Caco-2 (cell line): ENCODE measurements at regions not wholly inside any gene's neighbourhood (a gene's known extent, or its start where the extent isn't known, plus 50 kb on each side); places are given as distances from the start of the nearest gene placed in this dataset.

ENCODE experiments used
- BruUV-seq: library from RNA; stranded (reverse); fragments of 400-500 nt; replicated peaks from 2 replicates; lab custom pipeline; 2021; lab: Mats Ljungman, UMichigan
- CTCF ChIA-PET: fragments of 300-600 bp; sonication (Branson Sonifier 250); formaldehyde crosslinking; loops from one replicate; lab custom pipeline; 2022; ENCODE audit warnings: antibody characterized with exemption; lab: Charles Lee
- POLR2A ChIA-PET: fragments of 300-600 bp; sonication (Branson Sonifier 250); formaldehyde crosslinking; loops from one replicate; lab custom pipeline; 2022; ENCODE audit warnings: antibody characterized with exemption; lab: Charles Lee
- DNase-seq, 2 experiments: peaks; one replicate each; pipeline versions ENCODE4 v3.0.0 to v3.0.0-alpha.2; 2020 to 2022
- H3K27me3 ChIP-seq: replicated peaks from 2 replicates; pipeline ENCODE4 v1.6.0; 2011; ENCODE audit warnings: low read length; ENCODE audit not compliant: control insufficient read depth, insufficient read depth
- H3K36me3 ChIP-seq: 2 replicates; pipeline ENCODE4 v1.5.1; 2011; ENCODE audit warnings: low read length; ENCODE audit not compliant: control insufficient read depth, insufficient read depth
- H3K4me1 ChIP-seq: fragments of 250-450 bp; sonication (Bioruptor Pico); 2 replicates; pipeline ENCODE4 v1.5.1; 2020; ENCODE audit warnings: mild to moderate bottlenecking
- H3K4me3 ChIP-seq: 2 replicates; pipeline ENCODE4 v1.5.1; 2011; ENCODE audit warnings: low read depth, mild to moderate bottlenecking, control low read depth, low read length
- H3K9me3 ChIP-seq: fragments of 250-450 bp; sonication (Bioruptor Pico); 2 replicates; pipeline ENCODE4 v1.5.1; 2020; ENCODE audit warnings: mild to moderate bottlenecking, moderate library complexity
- H3K27ac Mint-ChIP-seq: one replicate; pipeline ENCODE4 v1.8.0; 2022; ENCODE audit warnings: mixed read lengths; ENCODE audit not compliant: unreplicated experiment
- H3K27me3 Mint-ChIP-seq: one replicate; pipeline ENCODE4 v1.8.0; 2022; ENCODE audit warnings: mixed read lengths; ENCODE audit not compliant: insufficient read depth, unreplicated experiment
- H3K36me3 Mint-ChIP-seq: one replicate; pipeline ENCODE4 v1.8.0; 2022; ENCODE audit warnings: mild to moderate bottlenecking, mixed read lengths; ENCODE audit not compliant: insufficient read depth, unreplicated experiment
- H3K4me1 Mint-ChIP-seq: one replicate; pipeline ENCODE4 v1.8.0; 2022; ENCODE audit warnings: low read depth, mixed read lengths; ENCODE audit not compliant: unreplicated experiment
- H3K4me3 Mint-ChIP-seq: one replicate; pipeline ENCODE4 v1.8.0; 2022; ENCODE audit warnings: mild to moderate bottlenecking, moderate library complexity, mixed read lengths; ENCODE audit not compliant: unreplicated experiment
- H3K9me3 Mint-ChIP-seq: one replicate; pipeline ENCODE4 v1.8.0; 2022; ENCODE audit warnings: mixed read lengths; ENCODE audit not compliant: unreplicated experiment
- intact Hi-C: fragments of 100-400 bp; cut with micrococcal nuclease; formaldehyde crosslinking; loops from one replicate; pipeline ENCODE4 v1.10.0; 2022; ENCODE audit not compliant: unreplicated experiment
- TF ChIP-seq, protein P1 (sequence below), 2 experiments: fragments of 200-600 bp in 1 of 2; IDR thresholded peaks; 1 replicate in 1 of 2; 2 replicates in 1 of 2; pipeline versions ENCODE4 v1.5.1 to v1.8.0; 2011 to 2022; ENCODE audit warnings: antibody characterized with exemption in 1 of 2, control low read depth in 1 of 2, inconsistent platforms in 1 of 2, low read depth in 1 of 2, low read length in 1 of 2, mild to moderate bottlenecking in 1 of 2, moderate library complexity in 1 of 2; ENCODE audit not compliant: insufficient read depth in 1 of 2, severe bottlenecking in 1 of 2, unreplicated experiment in 1 of 2

DNA sequence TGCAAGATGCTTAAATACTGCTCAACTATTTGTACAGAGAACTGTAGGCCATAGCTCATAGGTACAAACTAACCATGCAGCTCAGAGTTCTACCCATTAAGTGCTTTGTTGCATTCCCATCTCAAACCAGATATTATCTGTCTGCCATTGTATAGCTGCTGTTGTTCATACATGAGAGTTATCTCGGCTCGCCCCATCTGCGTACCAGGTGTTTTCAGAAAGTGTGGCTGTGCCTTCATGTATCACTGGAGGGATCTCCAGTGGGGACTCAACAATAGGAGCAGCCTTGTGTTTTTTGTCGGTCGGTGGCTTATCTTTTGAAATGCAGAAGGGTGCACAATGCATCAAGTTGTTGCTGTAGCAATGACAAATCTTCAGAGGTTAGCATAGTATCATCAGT lies 678.3 kb downstream of the RERGL start:
- ChIA-PET CTCF (no interaction called here), POLR2A (no interaction called here)
- Histone ChIP-seq H3K4me3 (no peak overlapping the region), H3K4me1 (no peaks in the 10 kb centered on the region), H3K9me3 (peaks cover 3% of the 10 kb centered on the region; the same call in 1 of the 2 replicates), H3K36me3 (no peaks in the 10 kb centered on the region), H3K27me3 (no peaks in the 10 kb centered on the region)
- Mint-ChIP-seq H3K27ac (no peak overlapping the region), H3K4me3 (no peak overlapping the region), H3K27me3 (no peaks in the 10 kb centered on the region), H3K4me1 (no peaks in the 10 kb centered on the region), H3K36me3 (no peaks in the 10 kb centered on the region), H3K9me3 (peaks cover 18% of the 10 kb centered on the region)
- TF ChIP-seq, protein P1, sequence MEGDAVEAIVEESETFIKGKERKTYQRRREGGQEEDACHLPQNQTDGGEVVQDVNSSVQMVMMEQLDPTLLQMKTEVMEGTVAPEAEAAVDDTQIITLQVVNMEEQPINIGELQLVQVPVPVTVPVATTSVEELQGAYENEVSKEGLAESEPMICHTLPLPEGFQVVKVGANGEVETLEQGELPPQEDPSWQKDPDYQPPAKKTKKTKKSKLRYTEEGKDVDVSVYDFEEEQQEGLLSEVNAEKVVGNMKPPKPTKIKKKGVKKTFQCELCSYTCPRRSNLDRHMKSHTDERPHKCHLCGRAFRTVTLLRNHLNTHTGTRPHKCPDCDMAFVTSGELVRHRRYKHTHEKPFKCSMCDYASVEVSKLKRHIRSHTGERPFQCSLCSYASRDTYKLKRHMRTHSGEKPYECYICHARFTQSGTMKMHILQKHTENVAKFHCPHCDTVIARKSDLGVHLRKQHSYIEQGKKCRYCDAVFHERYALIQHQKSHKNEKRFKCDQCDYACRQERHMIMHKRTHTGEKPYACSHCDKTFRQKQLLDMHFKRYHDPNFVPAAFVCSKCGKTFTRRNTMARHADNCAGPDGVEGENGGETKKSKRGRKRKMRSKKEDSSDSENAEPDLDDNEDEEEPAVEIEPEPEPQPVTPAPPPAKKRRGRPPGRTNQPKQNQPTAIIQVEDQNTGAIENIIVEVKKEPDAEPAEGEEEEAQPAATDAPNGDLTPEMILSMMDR (IDR thresholded peaks at IDR 0.05; ENCODE audit: insufficient read depth in 1 of 2, low read depth in 1 of 2, low read length in 1 of 2, severe bottlenecking in 1 of 2, unreplicated experiment in 1 of 2): no peak
- no peak for DNase-seq
- BruUV-seq: no TSS peak
- intact Hi-C loops: no loop called here

DNA sequence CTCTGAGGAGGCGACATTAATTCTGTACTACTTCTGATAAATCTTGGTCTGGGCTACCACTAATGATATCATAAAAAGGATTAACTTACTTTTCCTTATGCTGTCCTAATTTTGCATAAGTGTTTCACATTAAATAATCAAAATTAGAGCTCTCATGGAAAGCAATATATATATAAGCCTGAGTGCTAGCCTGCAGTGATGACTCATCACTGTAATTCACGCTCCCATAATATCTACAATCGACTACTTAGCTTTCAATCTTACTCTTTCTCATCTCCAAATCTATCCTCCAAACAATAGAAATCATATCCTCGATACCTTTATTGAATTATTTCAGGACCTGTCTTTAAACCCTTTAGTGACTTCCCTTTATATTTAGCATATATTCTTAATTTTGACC lies 701.3 kb downstream of the RERGL start:
- Histone ChIP-seq H3K9me3 (no peaks in the 10 kb centered on the region; the same call in 1 of the 2 replicates), H3K4me1 (no peaks in the 10 kb centered on the region), H3K27me3 (no peaks in the 10 kb centered on the region), H3K4me3 (no peak overlapping the region), H3K36me3 (no peaks in the 10 kb centered on the region)
- intact Hi-C loops: no loop called here
- H3K9me3 Mint-ChIP-seq: peaks cover 2% of the 10 kb centered on the region
- DNase-seq: no peak
- no peak overlapping the region for H3K27ac Mint-ChIP-seq
- H3K36me3 Mint-ChIP-seq: no peaks in the 10 kb centered on the region
- H3K4me3 Mint-ChIP-seq: no peak overlapping the region
- CTCF ChIA-PET: no interaction called here
- POLR2A ChIA-PET: no interaction called here
- TF ChIP-seq, protein P1 (IDR thresholded peaks at IDR 0.05; ENCODE audit: insufficient read depth in 1 of 2, low read depth in 1 of 2, low read length in 1 of 2, severe bottlenecking in 1 of 2, unreplicated experiment in 1 of 2): no peak
- BruUV-seq: no TSS peak
- no peaks in the 10 kb centered on the region for H3K4me1 Mint-ChIP-seq
- no peaks in the 10 kb centered on the region for H3K27me3 Mint-ChIP-seq

DNA sequence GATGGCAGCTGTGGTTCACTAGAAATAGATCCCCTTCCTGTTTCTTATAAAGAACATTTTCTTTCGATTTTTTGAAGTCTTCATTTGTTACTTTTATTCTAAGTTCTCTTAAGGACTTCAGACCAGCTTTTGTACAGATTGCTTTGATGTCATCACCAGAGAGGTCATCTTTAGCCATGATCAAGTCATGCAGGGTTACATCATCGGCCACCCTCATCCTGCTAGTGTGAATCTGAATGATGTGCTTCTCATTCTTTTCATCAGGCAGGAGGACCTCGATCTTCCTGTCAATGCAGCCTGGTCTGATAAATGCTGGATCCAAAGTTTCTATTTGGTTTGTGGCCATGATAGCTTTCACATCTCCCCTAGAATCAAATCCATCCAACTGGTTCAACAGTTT lies 706.7 kb downstream of the RERGL start:
- Mint-ChIP-seq H3K27me3 (no peaks in the 10 kb centered on the region), H3K9me3 (no peaks in the 10 kb centered on the region), H3K36me3 (no peaks in the 10 kb centered on the region), H3K4me1 (no peaks in the 10 kb centered on the region), H3K27ac (no peak overlapping the region), H3K4me3 (no peak overlapping the region)
- intact Hi-C loops: no loop called here
- Histone ChIP-seq H3K9me3 (no peaks in the 10 kb centered on the region; the same call in 1 of the 2 replicates), H3K4me3 (no peak overlapping the region), H3K4me1 (no peaks in the 10 kb centered on the region), H3K27me3 (no peaks in the 10 kb centered on the region), H3K36me3 (no peaks in the 10 kb centered on the region)
- POLR2A ChIA-PET: no interaction called here
- DNase-seq: no peak
- CTCF ChIA-PET: no interaction called here
- no TSS peak for BruUV-seq
- TF ChIP-seq, protein P1 (IDR thresholded peaks at IDR 0.05; ENCODE audit: insufficient read depth in 1 of 2, low read depth in 1 of 2, low read length in 1 of 2, severe bottlenecking in 1 of 2, unreplicated experiment in 1 of 2): no peak
